ENCODE measurements at regions not wholly inside any gene's neighbourhood (a gene's known extent, or its start where the extent isn't known, plus 50 kb on each side); places are given as distances from the start of the nearest gene placed in this dataset.

DNA sequence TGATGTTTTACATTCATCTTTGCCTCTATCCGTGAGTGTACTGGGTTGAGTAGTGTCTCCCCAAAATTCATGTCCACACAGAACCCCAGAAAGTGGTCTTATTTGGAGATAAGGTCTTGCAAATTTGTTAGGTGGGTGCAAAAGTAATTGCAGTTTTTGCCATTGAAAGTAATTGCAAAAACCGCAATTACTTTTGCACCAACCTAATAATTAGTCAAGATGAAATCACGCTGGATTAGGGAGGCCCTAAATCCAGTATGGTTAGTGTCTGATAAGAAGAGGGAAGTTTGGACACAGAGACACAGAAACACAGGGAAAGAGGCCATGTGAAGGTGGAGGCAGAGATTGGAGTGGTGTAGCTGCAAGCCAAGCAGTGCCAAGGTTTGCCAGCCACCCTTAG, 57.8 kb upstream of the SPRED2 start:
- TF ChIP-seq, protein P1, sequence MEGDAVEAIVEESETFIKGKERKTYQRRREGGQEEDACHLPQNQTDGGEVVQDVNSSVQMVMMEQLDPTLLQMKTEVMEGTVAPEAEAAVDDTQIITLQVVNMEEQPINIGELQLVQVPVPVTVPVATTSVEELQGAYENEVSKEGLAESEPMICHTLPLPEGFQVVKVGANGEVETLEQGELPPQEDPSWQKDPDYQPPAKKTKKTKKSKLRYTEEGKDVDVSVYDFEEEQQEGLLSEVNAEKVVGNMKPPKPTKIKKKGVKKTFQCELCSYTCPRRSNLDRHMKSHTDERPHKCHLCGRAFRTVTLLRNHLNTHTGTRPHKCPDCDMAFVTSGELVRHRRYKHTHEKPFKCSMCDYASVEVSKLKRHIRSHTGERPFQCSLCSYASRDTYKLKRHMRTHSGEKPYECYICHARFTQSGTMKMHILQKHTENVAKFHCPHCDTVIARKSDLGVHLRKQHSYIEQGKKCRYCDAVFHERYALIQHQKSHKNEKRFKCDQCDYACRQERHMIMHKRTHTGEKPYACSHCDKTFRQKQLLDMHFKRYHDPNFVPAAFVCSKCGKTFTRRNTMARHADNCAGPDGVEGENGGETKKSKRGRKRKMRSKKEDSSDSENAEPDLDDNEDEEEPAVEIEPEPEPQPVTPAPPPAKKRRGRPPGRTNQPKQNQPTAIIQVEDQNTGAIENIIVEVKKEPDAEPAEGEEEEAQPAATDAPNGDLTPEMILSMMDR (IDR thresholded peaks at IDR 0.05), result no peak
- TF ChIP-seq, protein P2, sequence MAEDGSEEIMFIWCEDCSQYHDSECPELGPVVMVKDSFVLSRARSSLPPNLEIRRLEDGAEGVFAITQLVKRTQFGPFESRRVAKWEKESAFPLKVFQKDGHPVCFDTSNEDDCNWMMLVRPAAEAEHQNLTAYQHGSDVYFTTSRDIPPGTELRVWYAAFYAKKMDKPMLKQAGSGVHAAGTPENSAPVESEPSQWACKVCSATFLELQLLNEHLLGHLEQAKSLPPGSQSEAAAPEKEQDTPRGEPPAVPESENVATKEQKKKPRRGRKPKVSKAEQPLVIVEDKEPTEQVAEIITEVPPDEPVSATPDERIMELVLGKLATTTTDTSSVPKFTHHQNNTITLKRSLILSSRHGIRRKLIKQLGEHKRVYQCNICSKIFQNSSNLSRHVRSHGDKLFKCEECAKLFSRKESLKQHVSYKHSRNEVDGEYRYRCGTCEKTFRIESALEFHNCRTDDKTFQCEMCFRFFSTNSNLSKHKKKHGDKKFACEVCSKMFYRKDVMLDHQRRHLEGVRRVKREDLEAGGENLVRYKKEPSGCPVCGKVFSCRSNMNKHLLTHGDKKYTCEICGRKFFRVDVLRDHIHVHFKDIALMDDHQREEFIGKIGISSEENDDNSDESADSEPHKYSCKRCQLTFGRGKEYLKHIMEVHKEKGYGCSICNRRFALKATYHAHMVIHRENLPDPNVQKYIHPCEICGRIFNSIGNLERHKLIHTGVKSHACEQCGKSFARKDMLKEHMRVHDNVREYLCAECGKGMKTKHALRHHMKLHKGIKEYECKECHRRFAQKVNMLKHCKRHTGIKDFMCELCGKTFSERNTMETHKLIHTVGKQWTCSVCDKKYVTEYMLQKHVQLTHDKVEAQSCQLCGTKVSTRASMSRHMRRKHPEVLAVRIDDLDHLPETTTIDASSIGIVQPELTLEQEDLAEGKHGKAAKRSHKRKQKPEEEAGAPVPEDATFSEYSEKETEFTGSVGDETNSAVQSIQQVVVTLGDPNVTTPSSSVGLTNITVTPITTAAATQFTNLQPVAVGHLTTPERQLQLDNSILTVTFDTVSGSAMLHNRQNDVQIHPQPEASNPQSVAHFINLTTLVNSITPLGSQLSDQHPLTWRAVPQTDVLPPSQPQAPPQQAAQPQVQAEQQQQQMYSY (CRISPR knock-in tag; IDR thresholded peaks at IDR 0.05), result no peak
- TF ChIP-seq, protein P3, sequence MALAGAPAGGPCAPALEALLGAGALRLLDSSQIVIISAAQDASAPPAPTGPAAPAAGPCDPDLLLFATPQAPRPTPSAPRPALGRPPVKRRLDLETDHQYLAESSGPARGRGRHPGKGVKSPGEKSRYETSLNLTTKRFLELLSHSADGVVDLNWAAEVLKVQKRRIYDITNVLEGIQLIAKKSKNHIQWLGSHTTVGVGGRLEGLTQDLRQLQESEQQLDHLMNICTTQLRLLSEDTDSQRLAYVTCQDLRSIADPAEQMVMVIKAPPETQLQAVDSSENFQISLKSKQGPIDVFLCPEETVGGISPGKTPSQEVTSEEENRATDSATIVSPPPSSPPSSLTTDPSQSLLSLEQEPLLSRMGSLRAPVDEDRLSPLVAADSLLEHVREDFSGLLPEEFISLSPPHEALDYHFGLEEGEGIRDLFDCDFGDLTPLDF (CRISPR knock-in tag; IDR thresholded peaks at IDR 0.05), result no peak
- TF ChIP-seq NFYB (CRISPR knock-in tag; conservative IDR thresholded peaks at IDR 0.05; ENCODE audit: low read depth) (no peak), FOXJ3 (CRISPR knock-in tag; IDR thresholded peaks at IDR 0.05; ENCODE audit: borderline replicate concordance) (no peak), CREB1 (CRISPR knock-in tag; IDR thresholded peaks at IDR 0.05) (no peak), NFE2L1 (CRISPR knock-in tag; IDR thresholded peaks at IDR 0.05) (no peak), FOXK1 (CRISPR knock-in tag; IDR thresholded peaks at IDR 0.05) (no peak)
- TF ChIP-seq, protein P4, sequence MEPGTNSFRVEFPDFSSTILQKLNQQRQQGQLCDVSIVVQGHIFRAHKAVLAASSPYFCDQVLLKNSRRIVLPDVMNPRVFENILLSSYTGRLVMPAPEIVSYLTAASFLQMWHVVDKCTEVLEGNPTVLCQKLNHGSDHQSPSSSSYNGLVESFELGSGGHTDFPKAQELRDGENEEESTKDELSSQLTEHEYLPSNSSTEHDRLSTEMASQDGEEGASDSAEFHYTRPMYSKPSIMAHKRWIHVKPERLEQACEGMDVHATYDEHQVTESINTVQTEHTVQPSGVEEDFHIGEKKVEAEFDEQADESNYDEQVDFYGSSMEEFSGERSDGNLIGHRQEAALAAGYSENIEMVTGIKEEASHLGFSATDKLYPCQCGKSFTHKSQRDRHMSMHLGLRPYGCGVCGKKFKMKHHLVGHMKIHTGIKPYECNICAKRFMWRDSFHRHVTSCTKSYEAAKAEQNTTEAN (CRISPR knock-in tag; IDR thresholded peaks at IDR 0.05), result no peak
- TF ChIP-seq, protein P5, sequence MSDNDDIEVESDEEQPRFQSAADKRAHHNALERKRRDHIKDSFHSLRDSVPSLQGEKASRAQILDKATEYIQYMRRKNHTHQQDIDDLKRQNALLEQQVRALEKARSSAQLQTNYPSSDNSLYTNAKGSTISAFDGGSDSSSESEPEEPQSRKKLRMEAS (CRISPR knock-in tag; IDR thresholded peaks at IDR 0.05), result no peak
- TF ChIP-seq, protein P6, sequence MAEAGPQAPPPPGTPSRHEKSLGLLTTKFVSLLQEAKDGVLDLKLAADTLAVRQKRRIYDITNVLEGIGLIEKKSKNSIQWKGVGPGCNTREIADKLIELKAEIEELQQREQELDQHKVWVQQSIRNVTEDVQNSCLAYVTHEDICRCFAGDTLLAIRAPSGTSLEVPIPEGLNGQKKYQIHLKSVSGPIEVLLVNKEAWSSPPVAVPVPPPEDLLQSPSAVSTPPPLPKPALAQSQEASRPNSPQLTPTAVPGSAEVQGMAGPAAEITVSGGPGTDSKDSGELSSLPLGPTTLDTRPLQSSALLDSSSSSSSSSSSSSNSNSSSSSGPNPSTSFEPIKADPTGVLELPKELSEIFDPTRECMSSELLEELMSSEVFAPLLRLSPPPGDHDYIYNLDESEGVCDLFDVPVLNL (CRISPR knock-in tag; IDR thresholded peaks at IDR 0.05; ENCODE audit: borderline replicate concordance, low read depth), result no peak
- TF ChIP-seq, protein P7, sequence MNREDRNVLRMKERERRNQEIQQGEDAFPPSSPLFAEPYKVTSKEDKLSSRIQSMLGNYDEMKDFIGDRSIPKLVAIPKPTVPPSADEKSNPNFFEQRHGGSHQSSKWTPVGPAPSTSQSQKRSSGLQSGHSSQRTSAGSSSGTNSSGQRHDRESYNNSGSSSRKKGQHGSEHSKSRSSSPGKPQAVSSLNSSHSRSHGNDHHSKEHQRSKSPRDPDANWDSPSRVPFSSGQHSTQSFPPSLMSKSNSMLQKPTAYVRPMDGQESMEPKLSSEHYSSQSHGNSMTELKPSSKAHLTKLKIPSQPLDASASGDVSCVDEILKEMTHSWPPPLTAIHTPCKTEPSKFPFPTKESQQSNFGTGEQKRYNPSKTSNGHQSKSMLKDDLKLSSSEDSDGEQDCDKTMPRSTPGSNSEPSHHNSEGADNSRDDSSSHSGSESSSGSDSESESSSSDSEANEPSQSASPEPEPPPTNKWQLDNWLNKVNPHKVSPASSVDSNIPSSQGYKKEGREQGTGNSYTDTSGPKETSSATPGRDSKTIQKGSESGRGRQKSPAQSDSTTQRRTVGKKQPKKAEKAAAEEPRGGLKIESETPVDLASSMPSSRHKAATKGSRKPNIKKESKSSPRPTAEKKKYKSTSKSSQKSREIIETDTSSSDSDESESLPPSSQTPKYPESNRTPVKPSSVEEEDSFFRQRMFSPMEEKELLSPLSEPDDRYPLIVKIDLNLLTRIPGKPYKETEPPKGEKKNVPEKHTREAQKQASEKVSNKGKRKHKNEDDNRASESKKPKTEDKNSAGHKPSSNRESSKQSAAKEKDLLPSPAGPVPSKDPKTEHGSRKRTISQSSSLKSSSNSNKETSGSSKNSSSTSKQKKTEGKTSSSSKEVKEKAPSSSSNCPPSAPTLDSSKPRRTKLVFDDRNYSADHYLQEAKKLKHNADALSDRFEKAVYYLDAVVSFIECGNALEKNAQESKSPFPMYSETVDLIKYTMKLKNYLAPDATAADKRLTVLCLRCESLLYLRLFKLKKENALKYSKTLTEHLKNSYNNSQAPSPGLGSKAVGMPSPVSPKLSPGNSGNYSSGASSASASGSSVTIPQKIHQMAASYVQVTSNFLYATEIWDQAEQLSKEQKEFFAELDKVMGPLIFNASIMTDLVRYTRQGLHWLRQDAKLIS (CRISPR knock-in tag; IDR thresholded peaks at IDR 0.05; ENCODE audit: borderline replicate concordance), result no peak

Data from WTC11 (cell line).